Renal pelvis (tissue), 1 donor: ENCODE measurements at regions not wholly inside any gene's neighbourhood (a gene's known extent, or its start where the extent isn't known, plus 50 kb on each side); places are given as distances from the start of the nearest gene placed in this dataset.
"Not testable (repeated sequence)": the region's sequence is repeated elsewhere in the genome, so short reads cannot be mapped to it uniquely, and the experiment has no call there.

Source experiments
- DNase-seq: peaks from one replicate; pipeline ENCODE4 v3.0.0-alpha.2; 2013

- peak; percentile 55 for DNase-seq
These were observed 181.2 kb upstream of the API5 start for GRCh38 chr11:43130616-43131015.

- no peak for DNase-seq
These were observed 175.7 kb upstream of the API5 start for GRCh38 chr11:43135966-43136534.

- DNase-seq: no peak
These were observed 173.1 kb upstream of the API5 start for GRCh38 chr11:43138621-43139140.

- no peak for DNase-seq
These were observed 166.1 kb upstream of the API5 start for GRCh38 chr11:43145653-43146052.

GRCh38 chr11:43150697-43151096 lies 161.1 kb upstream of the API5 start:
- no peak for DNase-seq

GRCh38 chr11:43164831-43165230 lies 147.0 kb upstream of the API5 start:
- DNase-seq: no peak

- DNase-seq: not testable (repeated sequence)
These were observed 146.4 kb upstream of the API5 start for GRCh38 chr11:43165393-43165792.

- not testable (repeated sequence) for DNase-seq
These were observed 143.6 kb upstream of the API5 start for GRCh38 chr11:43168241-43168640.

- DNase-seq: no peak
These were observed 139.3 kb upstream of the API5 start for GRCh38 chr11:43172477-43172876.

- DNase-seq: no peak
These were observed 133.8 kb upstream of the API5 start for GRCh38 chr11:43177975-43178374.

- DNase-seq: not testable (repeated sequence)
These were observed 117.3 kb upstream of the API5 start for GRCh38 chr11:43194459-43194858.

- peak; percentile 63 for DNase-seq
These were observed 114.4 kb upstream of the API5 start for GRCh38 chr11:43197379-43197778.

- DNase-seq: peak; percentile 19
These were observed 111.8 kb upstream of the API5 start for GRCh38 chr11:43200031-43200430.

GRCh38 chr11:43212279-43212678 lies 99.5 kb upstream of the API5 start:
- no peak for DNase-seq

GRCh38 chr11:43214471-43214870 lies 97.3 kb upstream of the API5 start:
- DNase-seq: no peak

- DNase-seq: no peak
These were observed 93.9 kb upstream of the API5 start for GRCh38 chr11:43217849-43218248.

GRCh38 chr11:43222215-43222614 lies 89.6 kb upstream of the API5 start:
- DNase-seq: no peak

- no peak for DNase-seq
These were observed 88.8 kb upstream of the API5 start for GRCh38 chr11:43223026-43223425.

- peak; percentile 77 for DNase-seq
These were observed 76.9 kb upstream of the API5 start for GRCh38 chr11:43234881-43235280.

GRCh38 chr11:43238341-43238740 lies 73.5 kb upstream of the API5 start:
- DNase-seq: no peak

GRCh38 chr11:43239791-43240190 lies 72.0 kb upstream of the API5 start:
- no peak for DNase-seq

GRCh38 chr11:43242401-43242800 lies 69.4 kb upstream of the API5 start:
- DNase-seq: no peak

- DNase-seq: peak; percentile 84
These were observed 67.9 kb upstream of the API5 start for GRCh38 chr11:43243927-43244326.

- peak; percentile 74 for DNase-seq
These were observed 66.3 kb upstream of the API5 start for GRCh38 chr11:43245466-43245865.
